ENCODE measurements at regions not wholly inside any gene's neighbourhood (a gene's known extent, or its start where the extent isn't known, plus 50 kb on each side); places are given as distances from the start of the nearest gene placed in this dataset.

GRCh38 chr12:41936333-41936732, 208.3 kb downstream of the GXYLT1 start:
- Histone ChIP-seq H2BK15ac (ENCODE audit: low read depth, low read length) (no peak overlapping the region), H3K27ac (ENCODE audit: insufficient read depth, low read length) (no peak overlapping the region), H3K4me1 (ENCODE audit: control insufficient read depth, insufficient read depth, low read length) (no peaks in the 10 kb centered on the region), H3K9me1 (ENCODE audit: insufficient read depth, low read length) (no peaks in the 10 kb centered on the region), H3K4ac (ENCODE audit: low read depth, low read length) (no peak overlapping the region), H4K5ac (ENCODE audit: low read depth, low read length) (no peak overlapping the region), H2BK5ac (ENCODE audit: low read depth, low read length, poor library complexity, severe bottlenecking) (no peak overlapping the region), H4K20me1 (ENCODE audit: insufficient read depth, low read length) (no peaks in the 10 kb centered on the region), H3K18ac (ENCODE audit: low read depth, low read length) (no peak overlapping the region), H3K27me3 (ENCODE audit: control insufficient read depth, insufficient read depth, low read length) (no peaks in the 10 kb centered on the region; the same call in 1 of the 2 replicates), H2BK120ac (ENCODE audit: low read depth, low read length) (no peak overlapping the region), H3K9me3 (ENCODE audit: control insufficient read depth, insufficient read depth, low read length) (no peaks in the 10 kb centered on the region), H3K14ac (replicated peaks; ENCODE audit: low read depth, low read length) (no peak overlapping the region), H2AK9ac (replicated peaks; ENCODE audit: low read depth, low read length, poor library complexity) (no peak overlapping the region), H2AK5ac (ENCODE audit: low read depth, low read length) (no peak overlapping the region), H4K91ac (ENCODE audit: insufficient read depth, low read depth, low read length) (no peak overlapping the region), H3K36me3 (ENCODE audit: control insufficient read depth, insufficient read depth, low read length) (no peaks in the 10 kb centered on the region), H3K79me1 (ENCODE audit: low read depth in 1 of 2, low read length in 2 of 2) (no peaks in the 10 kb centered on the region), H3K9ac (ENCODE audit: low read depth, low read length) (no peak overlapping the region), H3K4me3 (ENCODE audit: insufficient read depth, low read depth, low read length) (no peak overlapping the region), H3K56ac (ENCODE audit: extremely low read depth, insufficient read depth, low read length) (no peak overlapping the region), H4K8ac (ENCODE audit: low read depth in 2 of 2, low read length in 2 of 2) (no peak overlapping the region), H2BK20ac (ENCODE audit: low read depth, low read length) (no peak overlapping the region), H3K4me2 (ENCODE audit: low read depth, low read length) (no peak overlapping the region), H2AFZ (replicated peaks; ENCODE audit: low read length, poor library complexity) (no peak overlapping the region), H3K23ac (ENCODE audit: low read depth, low read length) (no peak overlapping the region)
- TF ChIP-seq MAFK (IDR thresholded peaks at IDR 0.05; ENCODE audit: low read depth, low read length): no peak
- TF ChIP-seq ELK1 (IDR thresholded peaks at IDR 0.05; ENCODE audit: borderline replicate concordance, low read depth, low read length): no peak
- TF ChIP-seq FOS (IDR thresholded peaks at IDR 0.05; ENCODE audit: low read depth, low read length): no peak
- TF ChIP-seq NFE2L2 (IDR thresholded peaks at IDR 0.05; ENCODE audit: low read depth, low read length): no peak
- TF ChIP-seq BHLHE40 (IDR thresholded peaks at IDR 0.05; ENCODE audit: low read depth, low read length): no peak
- TF ChIP-seq USF2 (IDR thresholded peaks at IDR 0.05; ENCODE audit: low read depth, low read length): no peak
- no peak for TF ChIP-seq CTCF (conservative IDR thresholded peaks at IDR 0.05; ENCODE audit: low read depth, low read length)
- TF ChIP-seq MXI1 (IDR thresholded peaks at IDR 0.05; ENCODE audit: borderline replicate concordance, low read depth, low read length): no peak
- no peak for TF ChIP-seq POLR2A (IDR thresholded peaks at IDR 0.05; ENCODE audit: low read depth, low read length)
- TF ChIP-seq SMC3 (IDR thresholded peaks at IDR 0.05; ENCODE audit: low read depth, low read length): no peak
- TF ChIP-seq CHD1 (IDR thresholded peaks at IDR 0.05; ENCODE audit: low read depth, low read length): no peak
- TF ChIP-seq RAD21 (IDR thresholded peaks at IDR 0.05; ENCODE audit: low read length): no peak
- no peak for TF ChIP-seq RCOR1 (IDR thresholded peaks at IDR 0.05; ENCODE audit: insufficient replicate concordance, low read length)
- ATAC-seq (ENCODE audit: low read depth) (no peak), DNase-seq (no peak)
- intact Hi-C loops (cut with micrococcal nuclease): no loop called here
- ChIA-PET CTCF (no interaction called here), POLR2A (ENCODE audit: unreplicated experiment) (no interaction called here)
- no TSS peak for BruUV-seq (replicated peaks)
- in situ Hi-C loops (cut with MboI; ENCODE audit: low sequenced_read_pairs): no loop called here
- dilution Hi-C loops (cut with HindIII; ENCODE audit: low sequenced_read_pairs, unreplicated experiment): no loop called here
- WGBS, 2 experiments (ENCODE audit: extremely low coverage in 2 of 2, insufficient read length in 1 of 2): 20% methylated on average over 1 of the region's 5 CpGs; no CpG with 5 or more reads in 1 of the 2 experiments

Measured in IMR-90 (cell line).